ENCODE measurements at regions not wholly inside any gene's neighbourhood (a gene's known extent, or its start where the extent isn't known, plus 50 kb on each side); places are given as distances from the start of the nearest gene placed in this dataset.

- H3K4me3 ChIP-seq, result no peak overlapping the region
- H3K27ac ChIP-seq, result no peak overlapping the region
- no peaks in the 10 kb centered on the region for H3K27me3 ChIP-seq
- H3K36me3 ChIP-seq, result no peaks in the 10 kb centered on the region
- intact Hi-C loops (cut with DNase I), result no loop called here
- H3K4me1 ChIP-seq, result no peaks in the 10 kb centered on the region
- TF ChIP-seq, protein P1, sequence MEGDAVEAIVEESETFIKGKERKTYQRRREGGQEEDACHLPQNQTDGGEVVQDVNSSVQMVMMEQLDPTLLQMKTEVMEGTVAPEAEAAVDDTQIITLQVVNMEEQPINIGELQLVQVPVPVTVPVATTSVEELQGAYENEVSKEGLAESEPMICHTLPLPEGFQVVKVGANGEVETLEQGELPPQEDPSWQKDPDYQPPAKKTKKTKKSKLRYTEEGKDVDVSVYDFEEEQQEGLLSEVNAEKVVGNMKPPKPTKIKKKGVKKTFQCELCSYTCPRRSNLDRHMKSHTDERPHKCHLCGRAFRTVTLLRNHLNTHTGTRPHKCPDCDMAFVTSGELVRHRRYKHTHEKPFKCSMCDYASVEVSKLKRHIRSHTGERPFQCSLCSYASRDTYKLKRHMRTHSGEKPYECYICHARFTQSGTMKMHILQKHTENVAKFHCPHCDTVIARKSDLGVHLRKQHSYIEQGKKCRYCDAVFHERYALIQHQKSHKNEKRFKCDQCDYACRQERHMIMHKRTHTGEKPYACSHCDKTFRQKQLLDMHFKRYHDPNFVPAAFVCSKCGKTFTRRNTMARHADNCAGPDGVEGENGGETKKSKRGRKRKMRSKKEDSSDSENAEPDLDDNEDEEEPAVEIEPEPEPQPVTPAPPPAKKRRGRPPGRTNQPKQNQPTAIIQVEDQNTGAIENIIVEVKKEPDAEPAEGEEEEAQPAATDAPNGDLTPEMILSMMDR (IDR thresholded peaks at IDR 0.05), result peak in 1 of 3 experiments; percentile 28
- no peak for TF ChIP-seq POLR2A (IDR thresholded peaks at IDR 0.05)
- DNase-seq (ENCODE audit: extremely low spot score in 2 of 2), result no peak
- no peaks in the 10 kb centered on the region for H3K9me3 ChIP-seq
Measured at GRCh38 chr14:22002860-22003284, 329.3 kb upstream of the OR4E1 start.

- no peak for DNase-seq (ENCODE audit: extremely low spot score in 2 of 2)
- no peaks in the 10 kb centered on the region for H3K36me3 ChIP-seq
- intact Hi-C loops (cut with DNase I), result no loop called here
- no peaks in the 10 kb centered on the region for H3K4me1 ChIP-seq
- no peaks in the 10 kb centered on the region for H3K9me3 ChIP-seq
- H3K27ac ChIP-seq, result no peak overlapping the region
- TF ChIP-seq, protein P1 (IDR thresholded peaks at IDR 0.05), result no peak
- TF ChIP-seq POLR2A (IDR thresholded peaks at IDR 0.05) (no peak), POLR2AphosphoS5 (IDR thresholded peaks at IDR 0.05; ENCODE audit: insufficient read depth in 1 of 2, low read depth in 1 of 2) (no peak)
- no peak overlapping the region for H3K4me3 ChIP-seq
- no peaks in the 10 kb centered on the region for H3K27me3 ChIP-seq
Measured at GRCh38 chr14:21999402-21999801, 325.8 kb upstream of the OR4E1 start.

GRCh38 chr14:21997300-21997699 lies 323.7 kb upstream of the OR4E1 start:
- TF ChIP-seq, protein P1 (IDR thresholded peaks at IDR 0.05), result no peak
- TF ChIP-seq POLR2AphosphoS5 (IDR thresholded peaks at IDR 0.05; ENCODE audit: insufficient read depth in 1 of 2, low read depth in 1 of 2), result no peak
- no peak for TF ChIP-seq POLR2A (IDR thresholded peaks at IDR 0.05)
- Histone ChIP-seq H3K4me1 (no peaks in the 10 kb centered on the region), H3K27ac (no peak overlapping the region), H3K36me3 (no peaks in the 10 kb centered on the region), H3K9me3 (no peaks in the 10 kb centered on the region), H3K27me3 (no peaks in the 10 kb centered on the region), H3K4me3 (no peak overlapping the region)
- no peak for DNase-seq (ENCODE audit: extremely low spot score in 2 of 2)
- intact Hi-C loops (cut with DNase I), result no loop called here

GRCh38 chr14:21995332-21995731 lies 321.7 kb upstream of the OR4E1 start:
- no peak overlapping the region for H3K27ac ChIP-seq
- no peaks in the 10 kb centered on the region for H3K36me3 ChIP-seq
- H3K4me1 ChIP-seq, result no peaks in the 10 kb centered on the region
- no peaks in the 10 kb centered on the region for H3K9me3 ChIP-seq
- TF ChIP-seq POLR2A (IDR thresholded peaks at IDR 0.05) (no peak), POLR2AphosphoS5 (IDR thresholded peaks at IDR 0.05; ENCODE audit: insufficient read depth in 1 of 2, low read depth in 1 of 2) (no peak)
- TF ChIP-seq, protein P1 (IDR thresholded peaks at IDR 0.05), result no peak
- intact Hi-C loops (cut with DNase I), result no loop called here
- H3K4me3 ChIP-seq, result no peak overlapping the region
- no peaks in the 10 kb centered on the region for H3K27me3 ChIP-seq
- no peak for DNase-seq (ENCODE audit: extremely low spot score in 2 of 2)

DNA sequence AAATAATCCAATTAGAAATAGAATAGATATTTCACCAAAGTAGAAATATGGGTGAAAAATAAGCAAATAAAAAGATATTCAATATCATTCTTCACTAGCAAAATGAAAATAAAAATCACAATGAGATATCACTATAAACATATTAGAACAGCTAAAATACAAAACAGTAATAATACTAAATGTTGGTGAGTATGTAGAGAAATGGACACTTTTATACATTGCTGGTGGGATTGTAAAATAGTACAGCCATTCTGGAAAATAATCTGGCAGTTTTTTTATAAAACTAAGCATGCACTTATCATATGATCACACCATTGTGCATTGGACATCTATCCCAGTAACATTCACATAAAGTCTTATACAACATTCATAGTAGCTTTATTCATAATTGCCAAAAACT lies 320.2 kb upstream of the OR4E1 start:
- Histone ChIP-seq H3K27ac (no peak overlapping the region), H3K4me1 (no peaks in the 10 kb centered on the region), H3K9me3 (no peaks in the 10 kb centered on the region), H3K27me3 (no peaks in the 10 kb centered on the region), H3K4me3 (no peak overlapping the region), H3K36me3 (no peaks in the 10 kb centered on the region)
- TF ChIP-seq POLR2AphosphoS5 (IDR thresholded peaks at IDR 0.05; ENCODE audit: insufficient read depth in 1 of 2, low read depth in 1 of 2) (no peak), POLR2A (IDR thresholded peaks at IDR 0.05) (no peak)
- TF ChIP-seq, protein P1 (IDR thresholded peaks at IDR 0.05), result no peak
- DNase-seq (ENCODE audit: extremely low spot score in 2 of 2), result no peak
- intact Hi-C loops (cut with DNase I), result no loop called here

Measured in vagina (tissue), 2 donors.